Right forelimb (tissue), 1 donor: ENCODE measurements at regions not wholly inside any gene's neighbourhood (a gene's known extent, or its start where the extent isn't known, plus 50 kb on each side); places are given as distances from the start of the nearest gene placed in this dataset.
"Not testable (repeated sequence)": the region's sequence is repeated elsewhere in the genome, so short reads cannot be mapped to it uniquely, and the experiment has no call there.

Source experiments
- DNase-seq: peaks from one replicate; pipeline ENCODE4 v3.0.0-alpha.2; 2018

GRCh38 chr15:66968806-66969596 is 96.4 kb upstream of the SMAD3 start:
- DNase-seq: no peak

- not testable (repeated sequence) for DNase-seq
These were observed 91.3 kb upstream of the SMAD3 start for GRCh38 chr15:66974131-66974530.

DNA sequence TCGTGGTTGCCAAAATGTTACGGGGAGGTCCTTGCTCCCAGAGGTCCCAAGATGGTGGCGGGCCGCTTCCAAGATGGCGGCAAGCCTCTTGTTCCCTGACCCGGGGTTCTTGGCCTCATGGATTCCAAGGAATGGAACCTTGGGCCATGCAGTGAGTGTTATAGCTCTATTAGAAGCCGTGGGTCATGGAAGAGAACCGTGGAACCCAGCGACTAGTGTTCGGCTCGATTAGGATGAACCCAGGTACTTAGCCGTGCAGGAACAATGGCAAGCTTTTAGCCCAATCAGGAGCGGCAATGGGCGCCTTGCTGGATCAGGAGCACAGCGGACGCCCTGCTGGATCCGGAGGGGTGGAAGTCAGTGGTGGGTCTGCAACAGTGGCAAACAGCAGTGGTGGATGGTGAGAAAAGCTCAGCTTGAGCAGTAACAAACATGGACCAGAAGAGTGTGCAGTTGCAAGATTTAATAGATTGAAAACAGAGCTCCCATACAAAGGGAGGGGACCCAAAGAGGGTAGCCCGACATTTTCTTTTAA is 89.2 kb upstream of the SMAD3 start:
- not testable (repeated sequence) for DNase-seq

DNA sequence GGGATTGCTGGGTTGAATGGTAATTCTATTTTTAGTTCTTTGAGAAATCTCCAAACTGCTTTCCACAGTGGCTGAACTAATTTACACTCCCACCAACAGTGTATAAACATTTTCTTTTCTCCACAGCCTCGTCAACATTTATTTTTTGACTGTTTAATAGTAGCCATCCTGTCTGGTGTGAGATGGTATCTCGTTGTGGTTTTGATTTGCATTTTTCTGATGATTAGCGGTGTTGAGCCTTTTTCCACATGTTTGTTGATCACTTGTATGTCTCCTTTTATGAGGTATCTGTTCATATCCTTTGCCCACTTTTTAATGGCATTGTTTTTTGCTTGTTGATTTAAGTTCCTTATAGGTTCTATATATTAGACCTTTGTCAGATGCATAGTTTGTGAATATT is 85.1 kb upstream of the SMAD3 start:
- not testable (repeated sequence) for DNase-seq

DNA sequence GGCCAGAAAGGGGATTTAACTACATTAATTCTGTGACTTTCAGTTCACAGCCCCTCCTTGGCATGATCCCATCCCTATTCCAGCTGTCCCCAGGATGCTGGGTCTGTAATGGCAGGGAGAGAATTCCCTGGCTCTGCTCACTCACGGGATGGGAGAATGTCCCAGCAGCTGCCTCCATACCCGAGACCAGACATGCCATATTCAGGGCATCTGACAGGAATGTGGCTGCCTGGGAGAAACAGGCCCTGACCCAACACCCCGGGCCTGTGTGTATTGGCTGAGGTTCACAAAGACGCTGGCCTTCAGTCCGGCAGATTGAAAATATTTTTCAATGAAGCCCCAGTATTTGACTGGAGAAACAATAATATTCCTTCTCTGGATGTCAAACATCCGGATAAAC is 83.6 kb upstream of the SMAD3 start:
- peak; percentile 55 for DNase-seq

- DNase-seq: no peak
These were observed 83.2 kb upstream of the SMAD3 start for GRCh38 chr15:66982250-66982649.

GRCh38 chr15:66982816-66983215 is 82.6 kb upstream of the SMAD3 start:
- DNase-seq: no peak

GRCh38 chr15:66985653-66986052 is 79.7 kb upstream of the SMAD3 start:
- DNase-seq: no peak

GRCh38 chr15:66986951-66987350 is 78.5 kb upstream of the SMAD3 start:
- no peak for DNase-seq

DNA sequence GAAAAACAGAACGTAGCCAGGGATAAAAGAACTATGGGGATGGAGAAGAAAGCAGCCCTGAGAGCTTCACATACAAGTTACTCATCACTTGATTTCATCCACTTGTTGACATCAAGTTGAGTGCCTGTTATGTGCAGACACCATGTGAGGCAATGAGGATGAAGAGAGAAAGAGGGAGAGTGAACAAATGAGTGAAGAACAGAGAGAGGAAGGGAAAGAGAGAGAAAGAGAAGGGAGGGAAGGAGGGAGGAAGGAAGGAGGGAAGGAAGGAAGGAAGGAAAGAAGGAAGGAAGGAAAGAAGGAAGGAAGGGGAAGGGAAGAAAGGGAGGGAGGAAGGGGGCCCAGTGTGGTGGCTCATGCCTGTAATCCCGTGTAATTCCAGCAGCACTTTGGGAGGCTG is 72.3 kb upstream of the SMAD3 start:
- no peak for DNase-seq

DNA sequence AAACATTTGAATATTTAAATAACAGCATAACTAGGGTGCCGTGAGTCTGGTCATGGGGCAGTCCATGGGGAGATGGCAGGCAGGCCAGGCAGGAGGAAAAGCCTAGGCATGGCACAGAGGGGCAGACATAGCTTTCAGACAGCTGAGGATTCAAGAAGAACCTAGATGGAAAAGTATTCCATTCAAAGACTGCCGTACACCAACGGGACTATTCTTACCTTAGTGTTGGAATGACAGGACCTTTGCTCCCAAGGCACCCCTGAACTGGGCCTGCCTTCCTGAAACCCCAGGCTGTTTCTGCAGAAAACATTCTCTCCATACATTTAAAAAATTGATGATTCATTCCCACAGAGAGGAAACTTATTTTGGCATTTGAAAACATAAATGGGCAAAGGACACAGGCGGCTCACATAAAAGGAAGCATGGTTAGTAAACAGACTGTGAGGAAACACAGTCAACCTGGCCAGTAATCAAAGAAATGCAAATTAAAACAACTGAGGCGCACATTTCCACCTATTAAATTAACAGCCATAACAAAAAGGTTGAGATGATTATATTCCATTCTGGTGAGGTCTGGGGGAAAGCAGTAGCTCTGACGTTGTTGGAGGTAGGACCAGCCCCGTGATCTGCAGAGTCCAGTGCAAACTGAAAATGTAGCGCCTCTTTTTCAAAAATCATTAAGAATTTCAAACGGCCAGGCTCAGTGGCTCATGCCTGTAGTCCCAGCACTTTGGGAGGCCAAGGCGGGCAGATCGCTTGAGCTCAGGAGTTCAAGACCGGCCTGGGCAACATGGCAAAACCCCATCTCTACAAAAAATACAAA is 71.3 kb upstream of the SMAD3 start:
- no peak for DNase-seq

DNA sequence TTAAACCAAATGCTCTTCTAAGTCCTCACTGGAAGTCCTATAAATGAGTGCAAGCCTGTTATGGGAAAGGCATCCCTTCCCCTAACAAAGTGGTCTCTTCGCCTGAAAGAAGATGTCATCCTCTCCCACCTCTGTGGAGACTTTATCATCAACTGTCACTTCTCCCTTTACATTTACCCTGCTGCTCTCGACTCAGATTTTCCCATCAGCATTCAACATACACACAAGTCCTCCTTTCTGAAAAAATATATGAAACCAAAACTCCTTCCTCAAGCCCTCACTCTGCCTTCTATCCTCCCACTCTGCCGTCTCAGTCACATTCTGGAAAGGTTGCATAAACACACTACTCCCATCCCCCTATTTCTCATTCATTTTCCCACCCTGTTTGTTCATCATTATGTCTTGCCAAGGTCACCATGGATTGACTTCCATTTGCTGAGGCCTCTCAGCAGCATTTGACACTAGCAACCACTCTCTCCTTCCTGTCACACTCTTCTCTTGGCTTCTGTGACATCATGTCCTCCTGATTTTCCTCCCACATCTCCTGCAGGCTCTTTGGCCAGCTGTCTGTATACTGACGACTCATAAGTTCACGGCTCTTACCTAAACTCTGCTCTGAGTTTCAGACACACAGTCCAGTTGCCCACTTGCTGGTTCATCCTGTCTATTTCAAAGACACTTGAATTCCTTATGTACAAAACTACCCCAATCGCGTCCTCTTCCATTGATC is 70.3 kb upstream of the SMAD3 start:
- DNase-seq: no peak

- no peak for DNase-seq
These were observed 69.3 kb upstream of the SMAD3 start for GRCh38 chr15:66996094-66996493.

- DNase-seq: no peak
These were observed 68.2 kb upstream of the SMAD3 start for GRCh38 chr15:66997212-66997611.

- not testable (repeated sequence) for DNase-seq
These were observed 67.2 kb upstream of the SMAD3 start for GRCh38 chr15:66998234-66998633.

GRCh38 chr15:66999046-66999968 is 66.1 kb upstream of the SMAD3 start:
- no peak for DNase-seq

- DNase-seq: no peak
These were observed 64.5 kb upstream of the SMAD3 start for GRCh38 chr15:67000896-67001295.

DNA sequence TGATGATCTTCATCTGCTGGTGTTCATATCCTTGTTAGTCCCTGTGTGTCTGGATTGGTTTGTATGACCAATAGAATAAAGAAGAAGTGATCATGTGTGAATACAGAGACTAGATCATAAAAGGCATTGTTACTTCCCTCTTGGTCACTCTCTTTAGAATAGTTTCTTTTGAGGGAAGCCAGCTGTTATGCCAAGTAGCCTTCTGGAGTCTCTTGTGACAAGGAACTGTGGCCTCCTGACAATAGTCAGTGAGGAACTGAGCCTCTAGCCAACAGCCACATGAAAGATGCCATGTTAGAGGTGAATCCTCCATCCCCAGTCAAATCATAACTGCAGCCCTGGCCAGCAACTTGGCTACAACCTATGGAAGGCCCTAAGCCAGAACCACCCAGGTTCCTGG is 63.0 kb upstream of the SMAD3 start:
- no peak for DNase-seq

GRCh38 chr15:67003586-67003985 is 61.8 kb upstream of the SMAD3 start:
- peak; percentile 21 for DNase-seq

GRCh38 chr15:67004142-67004541 is 61.3 kb upstream of the SMAD3 start:
- no peak for DNase-seq

DNA sequence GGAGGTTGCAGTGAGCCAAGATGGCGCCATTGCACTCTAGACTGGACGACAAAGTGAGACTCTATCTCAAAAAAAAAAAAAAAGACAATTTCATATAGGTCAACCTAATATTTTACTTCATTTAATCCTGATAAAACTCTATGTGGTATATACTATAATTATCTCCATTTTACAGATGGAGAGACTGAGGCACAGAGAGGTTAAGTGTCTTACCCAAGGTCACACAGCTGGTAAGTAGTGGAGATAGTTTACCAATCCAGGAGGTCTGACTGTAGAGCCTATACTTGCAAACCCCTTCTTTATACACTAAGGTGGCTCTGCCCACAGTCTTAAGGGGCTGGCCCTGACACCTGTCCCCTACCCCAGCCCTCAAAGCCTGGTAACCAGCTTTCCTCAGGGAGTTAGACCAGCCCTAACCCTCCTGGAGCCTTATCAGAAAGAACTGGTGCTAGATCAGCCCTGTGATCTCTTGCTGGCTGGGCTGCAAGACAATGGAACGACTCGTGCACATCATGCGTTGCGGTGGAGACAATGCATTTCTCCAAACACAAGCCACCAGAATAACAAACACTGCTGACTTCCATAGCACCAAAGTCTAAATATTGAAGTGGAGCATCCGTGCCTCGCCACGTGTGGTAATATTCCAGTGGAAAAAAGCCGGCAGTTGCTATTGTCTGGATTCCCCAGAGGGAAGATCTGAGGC is 60.0 kb upstream of the SMAD3 start:
- DNase-seq: no peak
